Gastrocnemius medialis (tissue), 4 donors: ENCODE measurements at regions not wholly inside any gene's neighbourhood (a gene's known extent, or its start where the extent isn't known, plus 50 kb on each side); places are given as distances from the start of the nearest gene placed in this dataset.

Source experiments
- ATAC-seq, 2 donors: fragments of 150-250 bp; one replicate each; pipeline ENCODE4 v1.9.1; 2016
- DNase-seq, 2 donors: peaks; one replicate each; pipeline ENCODE4 v3.0.0-alpha.2; 2019
- H3K27ac ChIP-seq, 4 donors: fragments of 200-600 bp; sonication (generic); 1 replicate in 1 of 4; 2 replicates in 3 of 4; pipeline ENCODE4 v1.5.1; 2016 to 2018; ENCODE audit warnings: mild to moderate bottlenecking in 2 of 4, moderate library complexity in 1 of 4
- H3K27me3 ChIP-seq, 3 donors: fragments of 200-600 bp; sonication (generic) in 2 of 3; 1 replicate in 1 of 3; 2 replicates in 2 of 3; pipeline versions ENCODE4 v1.5.1 to v1.6.0; 2016 to 2019; ENCODE audit warnings: mild to moderate bottlenecking in 1 of 3, moderate library complexity in 1 of 3
- H3K36me3 ChIP-seq, 2 donors: fragments of 200-600 bp; sonication (generic) in 1 of 2; one replicate each; pipeline ENCODE4 v1.5.1; 2017 to 2018
- H3K4me1 ChIP-seq, 2 donors: fragments of 200-600 bp; sonication (generic) in 1 of 2; one replicate each; pipeline ENCODE4 v1.5.1; 2016 to 2017; ENCODE audit warnings: mild to moderate bottlenecking in 2 of 2
- H3K4me3 ChIP-seq, 4 donors: fragments of 200-600 bp; sonication (generic) in 3 of 4; 1 replicate in 1 of 4; 2 replicates in 3 of 4; pipeline ENCODE4 v1.5.1; 2016 to 2019; ENCODE audit warnings: mild to moderate bottlenecking in 2 of 4
- H3K9me3 ChIP-seq, 3 donors: fragments of 200-600 bp; sonication (generic) in 2 of 3; 1 replicate in 1 of 3; 2 replicates in 2 of 3; pipeline ENCODE4 v1.5.1; 2016 to 2019
- POLR2A ChIP-seq, 2 donors: fragments of 450-650 bp; IDR thresholded peaks; one replicate each; pipeline ENCODE4 v1.6.1; 2017; ENCODE audit warnings: antibody characterized with exemption in 2 of 2, mild to moderate bottlenecking in 2 of 2, moderate library complexity in 2 of 2
- in situ Hi-C, 4 donors: fragments of 200-750 bp; cut with MboI; loops; one replicate each; pipeline versions ENCODE4 v1.15.0 to v1.8.0; 2017; ENCODE audit warnings: low sequenced_read_pairs in 4 of 4
- intact Hi-C: fragments of 100-400 bp; cut with DNase I; formaldehyde crosslinking; loops from one replicate; pipeline ENCODE4 v1.15.1; 2023; ENCODE audit warnings: low total_unique reads
- TF ChIP-seq, protein P1 (sequence below), 5 experiments: fragments of 450-650 bp in 3 of 5; fragments of 200-600 bp in 2 of 5; sonication (generic) in 2 of 5; IDR thresholded peaks in 4 of 5; conservative IDR thresholded peaks in 1 of 5; 1 replicate in 4 of 5; 2 replicates in 1 of 5; pipeline ENCODE4 v1.5.1; 2016 to 2019; ENCODE audit warnings: antibody characterized with exemption in 5 of 5, mild to moderate bottlenecking in 3 of 5, moderate library complexity in 3 of 5

DNA sequence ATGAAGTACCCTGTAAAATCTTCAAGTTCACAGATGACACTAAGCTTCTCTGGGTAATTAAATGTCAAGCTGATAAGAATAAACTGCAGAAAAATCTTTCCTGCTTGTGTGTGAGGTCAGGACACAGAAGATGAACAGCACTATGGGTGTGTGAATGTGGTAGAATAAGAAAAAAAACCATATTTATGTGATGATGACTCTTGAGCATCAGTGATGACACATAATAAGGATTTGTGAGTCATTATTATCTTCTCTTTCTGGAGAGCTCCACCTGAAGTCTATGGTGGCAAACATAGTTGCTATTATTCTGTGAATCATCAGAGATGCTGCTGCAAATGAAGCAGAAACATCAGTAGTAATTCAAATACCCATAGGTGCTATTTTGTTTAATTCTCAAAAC is 422.4 kb downstream of the DIPK2A start:
- intact Hi-C loops (no loop called here), in situ Hi-C loops (no loop called here)
- ATAC-seq = no peak

DNA sequence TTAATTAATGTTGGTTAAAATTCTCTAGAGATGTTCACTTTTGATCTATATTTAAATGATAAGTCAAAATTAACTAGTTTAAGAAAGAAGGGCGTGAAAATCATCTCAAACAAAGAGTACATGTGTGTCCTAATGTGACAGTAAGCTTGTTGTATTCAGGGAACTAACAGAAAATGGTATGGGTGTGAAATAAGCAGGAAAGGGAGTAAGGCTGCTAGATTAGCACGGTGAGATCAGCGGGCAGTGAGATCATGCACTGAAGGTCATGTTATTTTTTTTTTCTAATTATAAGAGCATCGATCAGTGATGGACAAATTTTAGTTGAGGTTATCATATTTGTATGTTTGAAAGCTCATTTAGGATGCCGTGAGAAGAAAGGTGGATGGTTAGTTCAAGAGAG is 430.8 kb downstream of the DIPK2A start:
- ATAC-seq (no peak), DNase-seq (no peak)
- H3K36me3 ChIP-seq = no peaks in the 10 kb centered on the region
- no peaks in the 10 kb centered on the region for H3K27me3 ChIP-seq
- peaks cover 0 to 3% (median 0%) of the 10 kb centered on the region in 3 donors for H3K9me3 ChIP-seq
- no peaks in the 10 kb centered on the region for H3K4me1 ChIP-seq
- no peak for TF ChIP-seq POLR2A (IDR thresholded peaks at IDR 0.05)
- TF ChIP-seq, protein P1, sequence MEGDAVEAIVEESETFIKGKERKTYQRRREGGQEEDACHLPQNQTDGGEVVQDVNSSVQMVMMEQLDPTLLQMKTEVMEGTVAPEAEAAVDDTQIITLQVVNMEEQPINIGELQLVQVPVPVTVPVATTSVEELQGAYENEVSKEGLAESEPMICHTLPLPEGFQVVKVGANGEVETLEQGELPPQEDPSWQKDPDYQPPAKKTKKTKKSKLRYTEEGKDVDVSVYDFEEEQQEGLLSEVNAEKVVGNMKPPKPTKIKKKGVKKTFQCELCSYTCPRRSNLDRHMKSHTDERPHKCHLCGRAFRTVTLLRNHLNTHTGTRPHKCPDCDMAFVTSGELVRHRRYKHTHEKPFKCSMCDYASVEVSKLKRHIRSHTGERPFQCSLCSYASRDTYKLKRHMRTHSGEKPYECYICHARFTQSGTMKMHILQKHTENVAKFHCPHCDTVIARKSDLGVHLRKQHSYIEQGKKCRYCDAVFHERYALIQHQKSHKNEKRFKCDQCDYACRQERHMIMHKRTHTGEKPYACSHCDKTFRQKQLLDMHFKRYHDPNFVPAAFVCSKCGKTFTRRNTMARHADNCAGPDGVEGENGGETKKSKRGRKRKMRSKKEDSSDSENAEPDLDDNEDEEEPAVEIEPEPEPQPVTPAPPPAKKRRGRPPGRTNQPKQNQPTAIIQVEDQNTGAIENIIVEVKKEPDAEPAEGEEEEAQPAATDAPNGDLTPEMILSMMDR (IDR thresholded peaks at IDR 0.05 in 4 of 5, conservative IDR thresholded peaks at IDR 0.05 in 1 of 5) = no peak
- H3K4me3 ChIP-seq = no peak overlapping the region
- no peak overlapping the region for H3K27ac ChIP-seq
- in situ Hi-C loops = no loop called here
- intact Hi-C loops = no loop called here

More for the DNA sequence above, 422.4 kb downstream of the DIPK2A start:
- Histone ChIP-seq H3K36me3 (no peaks in the 10 kb centered on the region), H3K27ac (no peak overlapping the region), H3K9me3 (peaks cover 0 to under 1% (median 0%) of the 10 kb centered on the region in 3 donors), H3K4me1 (no peaks in the 10 kb centered on the region), H3K4me3 (no peak overlapping the region), H3K27me3 (no peaks in the 10 kb centered on the region)
- no peak for TF ChIP-seq POLR2A (IDR thresholded peaks at IDR 0.05)
- TF ChIP-seq, protein P1 (IDR thresholded peaks at IDR 0.05 in 4 of 5, conservative IDR thresholded peaks at IDR 0.05 in 1 of 5) = no peak
- no peak for DNase-seq

- Histone ChIP-seq H3K4me3 (no peak overlapping the region), H3K4me1 (no peaks in the 10 kb centered on the region), H3K27ac (no peak overlapping the region), H3K36me3 (no peaks in the 10 kb centered on the region), H3K27me3 (no peaks in the 10 kb centered on the region), H3K9me3 (peaks cover 0 to 3% (median 0%) of the 10 kb centered on the region in 3 donors)
- DNase-seq (no peak), ATAC-seq (no peak)
- in situ Hi-C loops (no loop called here), intact Hi-C loops (no loop called here)
- TF ChIP-seq POLR2A (IDR thresholded peaks at IDR 0.05) = no peak
- TF ChIP-seq, protein P1 (IDR thresholded peaks at IDR 0.05 in 4 of 5, conservative IDR thresholded peaks at IDR 0.05 in 1 of 5) = no peak
Measured at GRCh38 chr3:144403040-144403457, 431.4 kb downstream of the DIPK2A start.

DNA sequence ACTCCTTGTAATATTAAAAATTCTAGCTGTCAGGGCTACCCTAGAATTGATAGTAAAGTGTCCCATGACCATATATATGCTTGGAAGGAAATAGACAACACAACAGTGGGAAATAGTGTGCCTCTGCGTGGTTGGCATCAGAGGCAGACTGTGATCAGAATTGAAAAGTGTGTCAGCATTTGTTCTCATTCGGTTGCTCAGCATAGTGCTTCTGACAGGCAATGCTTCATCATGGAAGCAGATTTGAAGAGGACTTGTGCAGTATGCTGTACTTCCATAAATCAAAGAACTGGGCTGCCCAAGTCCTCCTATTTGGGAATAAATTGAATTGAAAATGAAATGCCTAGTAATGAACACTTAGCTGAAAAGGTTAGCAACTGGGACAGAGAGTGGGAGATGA is 435.7 kb downstream of the DIPK2A start:
- Histone ChIP-seq H3K4me3 (no peak overlapping the region), H3K9me3 (no peaks in the 10 kb centered on the region), H3K4me1 (no peaks in the 10 kb centered on the region), H3K27me3 (no peaks in the 10 kb centered on the region), H3K36me3 (no peaks in the 10 kb centered on the region), H3K27ac (no peak overlapping the region)
- no peak for DNase-seq
- ATAC-seq = no peak
- no peak for TF ChIP-seq POLR2A (IDR thresholded peaks at IDR 0.05)
- TF ChIP-seq, protein P1 (IDR thresholded peaks at IDR 0.05 in 4 of 5, conservative IDR thresholded peaks at IDR 0.05 in 1 of 5) = no peak
- in situ Hi-C loops (no loop called here), intact Hi-C loops (no loop called here)

GRCh38 chr3:144409319-144409718 is 437.7 kb downstream of the DIPK2A start:
- Histone ChIP-seq H3K4me1 (no peaks in the 10 kb centered on the region), H3K9me3 (no peaks in the 10 kb centered on the region), H3K27me3 (no peaks in the 10 kb centered on the region), H3K36me3 (no peaks in the 10 kb centered on the region), H3K27ac (no peak overlapping the region), H3K4me3 (no peak overlapping the region)
- no peak for DNase-seq
- no peak for TF ChIP-seq POLR2A (IDR thresholded peaks at IDR 0.05)
- TF ChIP-seq, protein P1 (IDR thresholded peaks at IDR 0.05 in 4 of 5, conservative IDR thresholded peaks at IDR 0.05 in 1 of 5) = no peak
- in situ Hi-C loops = no loop called here
- intact Hi-C loops = no loop called here
- ATAC-seq = no peak
